GM12875 (cell line): ENCODE measurements at regions not wholly inside any gene's neighbourhood (a gene's known extent, or its start where the extent isn't known, plus 50 kb on each side); places are given as distances from the start of the nearest gene placed in this dataset.

Experiments
- H3K4me3 ChIP-seq: one replicate; pipeline ENCODE4 v1.5.1; 2011; ENCODE audit warnings: low read depth, low read length, control low read depth
- CTCF ChIP-seq: IDR thresholded peaks from 2 replicates; pipeline ENCODE4 v1.5.1; 2011; ENCODE audit warnings: low read depth, mild to moderate bottlenecking, control low read depth, inconsistent platforms, low read length, moderate library complexity, borderline replicate concordance; ENCODE audit not compliant: insufficient read depth

GRCh38 chr6:163647624-163648023 is 233.1 kb downstream of the QKI start:
- H3K4me3 ChIP-seq, result no peak overlapping the region
- TF ChIP-seq CTCF, result no peak

- no peak for TF ChIP-seq CTCF
- H3K4me3 ChIP-seq, result no peak overlapping the region
Observed at GRCh38 chr6:163646866-163647265, 232.3 kb downstream of the QKI start.

GRCh38 chr6:163646133-163646532 is 231.6 kb downstream of the QKI start:
- no peak overlapping the region for H3K4me3 ChIP-seq
- no peak for TF ChIP-seq CTCF

- no peak for TF ChIP-seq CTCF
- no peak overlapping the region for H3K4me3 ChIP-seq
Observed at GRCh38 chr6:163645560-163645959, 231.0 kb downstream of the QKI start.

GRCh38 chr6:163643866-163644265 is 229.3 kb downstream of the QKI start:
- no peak overlapping the region for H3K4me3 ChIP-seq
- TF ChIP-seq CTCF, result no peak

- TF ChIP-seq CTCF, result no peak
Observed at GRCh38 chr6:163641706-163642105, 227.2 kb downstream of the QKI start.

GRCh38 chr6:163640641-163641040 is 226.1 kb downstream of the QKI start:
- no peak overlapping the region for H3K4me3 ChIP-seq
- TF ChIP-seq CTCF, result no peak

More at GRCh38 chr6:163641706-163642105, 227.2 kb downstream of the QKI start:
- no peak overlapping the region for H3K4me3 ChIP-seq
